ENCODE measurements at regions not wholly inside any gene's neighbourhood (a gene's known extent, or its start where the extent isn't known, plus 50 kb on each side); places are given as distances from the start of the nearest gene placed in this dataset.

GRCh38 chr15:26125664-26126063 is 262.5 kb upstream of the ATP10A start:
- Histone ChIP-seq H3K9me2 (ENCODE audit: insufficient read depth, low read length) (no peaks in the 10 kb centered on the region), H3K4me3 (ENCODE audit: low read length) (no peak overlapping the region), H3K27me3 (ENCODE audit: insufficient read depth, low read depth, low read length) (no peaks in the 10 kb centered on the region), H3K9ac (ENCODE audit: low read length) (no peak overlapping the region), H3K36me3 (ENCODE audit: insufficient read depth, low read length) (no peaks in the 10 kb centered on the region), H3F3A (ENCODE audit: insufficient read depth, low read length, poor library complexity, severe bottlenecking) (no peaks in the 10 kb centered on the region), H3K9me3 (ENCODE audit: low read length) (no peaks in the 10 kb centered on the region), H3K4me2 (ENCODE audit: low read length) (no peak overlapping the region), H2AFZ (ENCODE audit: low read depth, low read length) (no peak overlapping the region), H3K79me2 (replicated peaks; ENCODE audit: insufficient read depth, low read length) (no peaks in the 10 kb centered on the region), H3K27ac (ENCODE audit: low read length) (no peak overlapping the region), H4K20me1 (ENCODE audit: insufficient read depth) (no peaks in the 10 kb centered on the region)
- TF ChIP-seq CTCF (IDR thresholded peaks at IDR 0.05; ENCODE audit: poor library complexity, severe bottlenecking) = no peak
- TF ChIP-seq EZH2 (IDR thresholded peaks at IDR 0.05; ENCODE audit: borderline replicate concordance, insufficient read depth, low read length, poor library complexity, severe bottlenecking) = no peak
- no peak for TF ChIP-seq RAD21 (conservative IDR thresholded peaks at IDR 0.05)
- TF ChIP-seq REST (IDR thresholded peaks at IDR 0.05; ENCODE audit: borderline replicate concordance) = no peak
- no peak for TF ChIP-seq POLR2AphosphoS5 (IDR thresholded peaks at IDR 0.05)
- TF ChIP-seq SMC3 (conservative IDR thresholded peaks at IDR 0.05; ENCODE audit: poor library complexity) = no peak
- no peak for TF ChIP-seq EP300 (conservative IDR thresholded peaks at IDR 0.05; ENCODE audit: poor library complexity, severe bottlenecking)
- TF ChIP-seq TAF1 (IDR thresholded peaks at IDR 0.05; ENCODE audit: low read depth) = no peak
- TF ChIP-seq MXI1 (conservative IDR thresholded peaks at IDR 0.05; ENCODE audit: poor library complexity, severe bottlenecking) = no peak

GRCh38 chr15:26119322-26119721 is 256.2 kb upstream of the ATP10A start:
- H2AFZ ChIP-seq (ENCODE audit: low read depth, low read length) = no peak overlapping the region
- H3K9me3 ChIP-seq (ENCODE audit: low read length) = no peaks in the 10 kb centered on the region
- no peak overlapping the region for H3K27ac ChIP-seq (ENCODE audit: low read length)
- H3K79me2 ChIP-seq (replicated peaks; ENCODE audit: insufficient read depth, low read length) = no peaks in the 10 kb centered on the region
- no peak overlapping the region for H3K9ac ChIP-seq (ENCODE audit: low read length)
- no peak overlapping the region for H3K4me2 ChIP-seq (ENCODE audit: low read length)
- H3K9me2 ChIP-seq (ENCODE audit: insufficient read depth, low read length) = no peaks in the 10 kb centered on the region
- H3K27me3 ChIP-seq (ENCODE audit: insufficient read depth, low read depth, low read length) = no peaks in the 10 kb centered on the region
- H4K20me1 ChIP-seq (ENCODE audit: insufficient read depth) = no peaks in the 10 kb centered on the region
- no peaks in the 10 kb centered on the region for H3K36me3 ChIP-seq (ENCODE audit: insufficient read depth, low read length)
- no peak overlapping the region for H3K4me3 ChIP-seq (ENCODE audit: low read length)
- no peak for TF ChIP-seq EZH2 (IDR thresholded peaks at IDR 0.05; ENCODE audit: borderline replicate concordance, insufficient read depth, low read length, poor library complexity, severe bottlenecking)
- TF ChIP-seq MXI1 (conservative IDR thresholded peaks at IDR 0.05; ENCODE audit: poor library complexity, severe bottlenecking) = no peak
- TF ChIP-seq REST (IDR thresholded peaks at IDR 0.05; ENCODE audit: borderline replicate concordance) = no peak
- TF ChIP-seq RAD21 (conservative IDR thresholded peaks at IDR 0.05) = no peak
- TF ChIP-seq TAF1 (IDR thresholded peaks at IDR 0.05; ENCODE audit: low read depth) = no peak
- no peak for TF ChIP-seq SMC3 (conservative IDR thresholded peaks at IDR 0.05; ENCODE audit: poor library complexity)
- TF ChIP-seq EP300 (conservative IDR thresholded peaks at IDR 0.05; ENCODE audit: poor library complexity, severe bottlenecking) = no peak
- TF ChIP-seq CTCF (IDR thresholded peaks at IDR 0.05; ENCODE audit: poor library complexity, severe bottlenecking) = no peak
- TF ChIP-seq POLR2AphosphoS5 (IDR thresholded peaks at IDR 0.05) = no peak
- no peaks in the 10 kb centered on the region for H3F3A ChIP-seq (ENCODE audit: insufficient read depth, low read length, poor library complexity, severe bottlenecking)

Data from neural cell (in vitro differentiated cells).